ENCODE measurements at regions not wholly inside any gene's neighbourhood (a gene's known extent, or its start where the extent isn't known, plus 50 kb on each side); places are given as distances from the start of the nearest gene placed in this dataset.

- H2BK120ac ChIP-seq (ENCODE audit: low read depth, low read length, poor library complexity, severe bottlenecking) = no peak overlapping the region
- H3K4me1 ChIP-seq (ENCODE audit: insufficient read depth, low read length) = no peaks in the 10 kb centered on the region
- H2BK12ac ChIP-seq (ENCODE audit: insufficient read length, low read depth, low read length) = no peak overlapping the region
- no peak overlapping the region for H2AFZ ChIP-seq (ENCODE audit: low read length)
- no peak overlapping the region for H3K56ac ChIP-seq (ENCODE audit: insufficient read length, low read depth, low read length)
- peaks cover 20 to 28% of the 10 kb centered on the region in 2 experiments for H3K4me1 Mint-ChIP-seq
- no peaks in the 10 kb centered on the region for H3K9me3 ChIP-seq (ENCODE audit: control insufficient read depth, low read depth, low read length)
- no peaks in the 10 kb centered on the region for H3K79me2 ChIP-seq (ENCODE audit: insufficient read depth, low read length)
- H3K27me3 ChIP-seq (ENCODE audit: insufficient read depth, low read length) = no peaks in the 10 kb centered on the region
- TF ChIP-seq, protein P1, sequence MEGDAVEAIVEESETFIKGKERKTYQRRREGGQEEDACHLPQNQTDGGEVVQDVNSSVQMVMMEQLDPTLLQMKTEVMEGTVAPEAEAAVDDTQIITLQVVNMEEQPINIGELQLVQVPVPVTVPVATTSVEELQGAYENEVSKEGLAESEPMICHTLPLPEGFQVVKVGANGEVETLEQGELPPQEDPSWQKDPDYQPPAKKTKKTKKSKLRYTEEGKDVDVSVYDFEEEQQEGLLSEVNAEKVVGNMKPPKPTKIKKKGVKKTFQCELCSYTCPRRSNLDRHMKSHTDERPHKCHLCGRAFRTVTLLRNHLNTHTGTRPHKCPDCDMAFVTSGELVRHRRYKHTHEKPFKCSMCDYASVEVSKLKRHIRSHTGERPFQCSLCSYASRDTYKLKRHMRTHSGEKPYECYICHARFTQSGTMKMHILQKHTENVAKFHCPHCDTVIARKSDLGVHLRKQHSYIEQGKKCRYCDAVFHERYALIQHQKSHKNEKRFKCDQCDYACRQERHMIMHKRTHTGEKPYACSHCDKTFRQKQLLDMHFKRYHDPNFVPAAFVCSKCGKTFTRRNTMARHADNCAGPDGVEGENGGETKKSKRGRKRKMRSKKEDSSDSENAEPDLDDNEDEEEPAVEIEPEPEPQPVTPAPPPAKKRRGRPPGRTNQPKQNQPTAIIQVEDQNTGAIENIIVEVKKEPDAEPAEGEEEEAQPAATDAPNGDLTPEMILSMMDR (conservative IDR thresholded peaks at IDR 0.05) = no peak
- H2BK20ac ChIP-seq (ENCODE audit: low read depth, low read length, poor library complexity, severe bottlenecking) = no peak overlapping the region
- H3K4ac ChIP-seq (ENCODE audit: low read depth, low read length) = no peak overlapping the region
- H2AK5ac ChIP-seq (ENCODE audit: insufficient read length, low read length) = no peak overlapping the region
- H4K5ac ChIP-seq (ENCODE audit: insufficient read length, low read depth, low read length) = no peak overlapping the region
- H3K23ac ChIP-seq (ENCODE audit: insufficient read length, low read depth, low read length) = no peak overlapping the region
- 0 out of 2 replicates have a peak, but pooled peaks cover 2% of the 10 kb centered on the region for H3K27me3 Mint-ChIP-seq (ENCODE audit: low read depth)
- H3K9me3 Mint-ChIP-seq = peaks cover 3 to 5% of the 10 kb centered on the region in 2 experiments; a peak in 1 of 5 replicates
- no peak overlapping the region for H3K27ac Mint-ChIP-seq
- no peak overlapping the region for H3K9ac ChIP-seq (ENCODE audit: extremely low read depth, insufficient read length, low read length)
- no peaks in the 10 kb centered on the region for H3K23me2 ChIP-seq (ENCODE audit: insufficient read length, low read depth, low read length, poor library complexity, severe bottlenecking)
- H4K8ac ChIP-seq (replicated peaks; ENCODE audit: insufficient read length, low read depth, low read length) = no peak overlapping the region
- H4K20me1 ChIP-seq (ENCODE audit: control insufficient read depth, insufficient read depth, insufficient read length) = no peaks in the 10 kb centered on the region
- H3K27ac ChIP-seq (ENCODE audit: insufficient read length, low read depth, low read length) = no peak overlapping the region
- no peaks in the 10 kb centered on the region for H3K79me1 ChIP-seq (ENCODE audit: insufficient read depth, low read depth, low read length, poor library complexity, severe bottlenecking)
- no peak for DNase-seq
- no peak overlapping the region for H3K18ac ChIP-seq (ENCODE audit: insufficient read length, low read depth, low read length)
- no CpG with 5 or more reads among the region's 6 CpGs for WGBS (ENCODE audit: extremely low coverage, insufficient read length, low lambda C conversion rate)
- no peak overlapping the region for H4K91ac ChIP-seq (ENCODE audit: insufficient read length, low read depth, low read length)
- H2BK15ac ChIP-seq (ENCODE audit: low read depth, low read length) = no peak overlapping the region
- peaks cover 0 to 5% (median 0%) of the 10 kb centered on the region in 3 experiments; a peak in 2 of 7 replicates for H3K36me3 Mint-ChIP-seq (ENCODE audit: insufficient read depth in 1 of 3, low read depth in 3 of 3)
- no peak overlapping the region for H3K4me3 Mint-ChIP-seq
- no peak overlapping the region for H3K14ac ChIP-seq (ENCODE audit: insufficient read depth, low read length)
- H2BK5ac ChIP-seq (ENCODE audit: insufficient read length, low read length) = no peak overlapping the region
- H3T11ph ChIP-seq (ENCODE audit: low read length) = no peak overlapping the region
- no peak overlapping the region for H3K4me2 ChIP-seq (ENCODE audit: insufficient read depth, insufficient read length, low read length)
Observed at GRCh38 chr11:70729949-70730348, 331.6 kb downstream of the CTTN start.
